Breast epithelium (tissue), 3 donors: ENCODE measurements at regions not wholly inside any gene's neighbourhood (a gene's known extent, or its start where the extent isn't known, plus 50 kb on each side); places are given as distances from the start of the nearest gene placed in this dataset.

Experiments
- CTCF ChIP-seq, 3 donors: fragments of 450-650 bp; IDR thresholded peaks; one replicate each; pipeline ENCODE4 v1.5.1; 2016 to 2017; ENCODE audit warnings: antibody characterized with exemption in 3 of 3, mild to moderate bottlenecking in 3 of 3, moderate library complexity in 3 of 3
- POLR2A ChIP-seq: fragments of 450-650 bp; IDR thresholded peaks from one replicate; pipeline ENCODE4 v1.6.1; 2016; ENCODE audit warnings: antibody characterized with exemption, mild to moderate bottlenecking, moderate library complexity
- POLR2AphosphoS5 ChIP-seq, 3 donors: sonication (generic); formaldehyde crosslinking; IDR thresholded peaks; one replicate each; pipeline ENCODE4 v1.6.1; 2017; ENCODE audit warnings: antibody characterized with exemption in 3 of 3

DNA sequence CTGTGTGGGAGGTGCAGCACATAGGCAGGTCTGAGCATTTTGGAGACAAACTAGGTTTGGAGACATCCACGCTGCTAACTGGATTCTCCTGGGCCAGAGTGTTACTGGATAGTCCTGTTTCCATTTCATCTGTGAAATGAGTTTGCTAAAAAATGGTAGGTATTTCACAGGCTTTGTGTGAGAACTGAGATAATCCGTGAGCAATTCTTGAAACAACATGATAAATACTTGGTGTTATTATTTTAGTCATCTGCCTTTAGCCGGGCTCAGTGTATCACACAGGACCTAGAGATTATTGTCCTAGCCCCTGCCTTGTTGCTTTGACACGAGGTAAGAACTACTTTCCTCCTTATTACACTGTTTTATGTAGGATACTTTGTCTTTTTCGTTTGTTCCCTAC, 63.0 kb downstream of the PRR18 start:
- TF ChIP-seq CTCF (IDR thresholded peaks at IDR 0.05) (no peak), POLR2A (no peak), POLR2AphosphoS5 (IDR thresholded peaks at IDR 0.05) (no peak)
